Thyroid gland (tissue), 4 donors: ENCODE measurements at regions not wholly inside any gene's neighbourhood (a gene's known extent, or its start where the extent isn't known, plus 50 kb on each side); places are given as distances from the start of the nearest gene placed in this dataset.
A peak's percentile ranks its signal among the peaks of the same experiment; 100 is the strongest.

Experiments used
- DNase-seq, 2 donors: peaks; one replicate each; pipeline ENCODE4 v3.0.0-alpha.2; 2019
- H3K27ac ChIP-seq, 3 donors: fragments of 200-600 bp; sonication (generic); 1 replicate in 2 of 3; 2 replicates in 1 of 3; pipeline ENCODE4 v1.5.1; 2016 to 2019; ENCODE audit warnings: mild to moderate bottlenecking in 1 of 3, moderate library complexity in 1 of 3
- H3K27me3 ChIP-seq: fragments of 200-600 bp; sonication (generic); one replicate; pipeline ENCODE4 v1.5.1; 2019
- H3K36me3 ChIP-seq, 2 donors: fragments of 200-600 bp; sonication (generic); one replicate each; pipeline ENCODE4 v1.5.1; 2016 to 2019
- H3K4me1 ChIP-seq, 2 donors: fragments of 200-600 bp; sonication (generic); one replicate each; pipeline ENCODE4 v1.5.1; 2017 to 2019
- H3K4me3 ChIP-seq, 3 donors: fragments of 200-600 bp; sonication (generic); replicated peaks in 1 of 3; 1 replicate in 2 of 3; 2 replicates in 1 of 3; pipeline ENCODE4 v1.5.1; 2016; ENCODE audit warnings: mild to moderate bottlenecking in 1 of 3
- H3K9me3 ChIP-seq: fragments of 200-600 bp; sonication (generic); one replicate; pipeline ENCODE4 v1.5.1; 2017
- CTCF ChIP-seq, 6 experiments: fragments of 200-600 bp in 3 of 6; fragments of 450-650 bp in 3 of 6; sonication (generic) in 3 of 6; IDR thresholded peaks; one replicate each; pipeline ENCODE4 v1.5.1; 2016 to 2019; ENCODE audit warnings: antibody characterized with exemption in 6 of 6, mild to moderate bottlenecking in 2 of 6, inconsistent platforms in 1 of 6, moderate library complexity in 1 of 6
- POLR2A ChIP-seq, 2 donors: fragments of 450-650 bp; IDR thresholded peaks; one replicate each; pipeline ENCODE4 v1.6.1; 2017; ENCODE audit warnings: antibody characterized with exemption in 2 of 2, mild to moderate bottlenecking in 2 of 2, moderate library complexity in 1 of 2
- WGBS, 2 donors: methylation state at CpG; one replicate each; pipeline ENCODE4 v1.1.5; 2017; 5-methylcytosine and 5-hydroxymethylcytosine counted together
- intact Hi-C: fragments of 100-400 bp; cut with DNase I; formaldehyde crosslinking; loops from one replicate; pipeline ENCODE4 v1.15.1; 2023

- DNase-seq: no peak
- Histone ChIP-seq H3K9me3 (no peaks in the 10 kb centered on the region), H3K27me3 (no peaks in the 10 kb centered on the region), H3K36me3 (no peaks in the 10 kb centered on the region), H3K4me1 (no peaks in the 10 kb centered on the region), H3K27ac (no peak overlapping the region), H3K4me3 (no peak overlapping the region)
- no peak for TF ChIP-seq CTCF (IDR thresholded peaks at IDR 0.05)
- intact Hi-C loops: no loop called here
Measured at GRCh38 chr7:86923527-86923926, 135.9 kb downstream of the ELAPOR2 start.

- Histone ChIP-seq H3K27ac (no peak overlapping the region), H3K36me3 (no peaks in the 10 kb centered on the region), H3K4me1 (no peaks in the 10 kb centered on the region), H3K27me3 (no peaks in the 10 kb centered on the region), H3K9me3 (no peaks in the 10 kb centered on the region), H3K4me3 (no peak overlapping the region)
- intact Hi-C loops: no loop called here
- no peak for DNase-seq
- TF ChIP-seq POLR2A (IDR thresholded peaks at IDR 0.05) (no peak), CTCF (IDR thresholded peaks at IDR 0.05) (no peak)
Measured at GRCh38 chr7:86920154-86920553, 139.3 kb downstream of the ELAPOR2 start.

GRCh38 chr7:86918245-86918644 lies 141.2 kb downstream of the ELAPOR2 start:
- TF ChIP-seq CTCF (IDR thresholded peaks at IDR 0.05) (no peak), POLR2A (IDR thresholded peaks at IDR 0.05) (no peak)
- WGBS, 2 donors: 77 to 84% methylated on average over 3 of the region's 3 CpGs

GRCh38 chr7:86916277-86916825 lies 143.1 kb downstream of the ELAPOR2 start:
- no peak for DNase-seq
- no peaks in the 10 kb centered on the region for H3K27me3 ChIP-seq

More at GRCh38 chr7:86918245-86918644, 141.2 kb downstream of the ELAPOR2 start:
- no peak for DNase-seq
- no peaks in the 10 kb centered on the region for H3K4me1 ChIP-seq
- no peaks in the 10 kb centered on the region for H3K27me3 ChIP-seq
- H3K27ac ChIP-seq: no peak overlapping the region
- intact Hi-C loops: no loop called here
- no peaks in the 10 kb centered on the region for H3K9me3 ChIP-seq
- no peaks in the 10 kb centered on the region for H3K36me3 ChIP-seq
- H3K4me3 ChIP-seq: no peak overlapping the region

GRCh38 chr7:86914551-86914950 lies 144.9 kb downstream of the ELAPOR2 start:
- WGBS, 2 donors: 46 to 61% methylated on average over 1 of the region's 1 CpG
- no peaks in the 10 kb centered on the region for H3K9me3 ChIP-seq
- no peaks in the 10 kb centered on the region for H3K27me3 ChIP-seq
- H3K36me3 ChIP-seq: no peaks in the 10 kb centered on the region
- peak in 3 of 6 experiments; percentile 39 to 59 (median 41) for TF ChIP-seq CTCF (IDR thresholded peaks at IDR 0.05)
- TF ChIP-seq POLR2A (IDR thresholded peaks at IDR 0.05): no peak
- no peak overlapping the region for H3K4me3 ChIP-seq
- intact Hi-C loops: no loop called here
- no peak overlapping the region for H3K27ac ChIP-seq
- DNase-seq: no peak
- no peaks in the 10 kb centered on the region for H3K4me1 ChIP-seq

More at GRCh38 chr7:86916277-86916825, 143.1 kb downstream of the ELAPOR2 start:
- intact Hi-C loops: no loop called here
- TF ChIP-seq POLR2A (IDR thresholded peaks at IDR 0.05) (no peak), CTCF (IDR thresholded peaks at IDR 0.05) (no peak)
- Histone ChIP-seq H3K27ac (no peak overlapping the region), H3K4me1 (no peaks in the 10 kb centered on the region), H3K36me3 (no peaks in the 10 kb centered on the region), H3K4me3 (no peak overlapping the region), H3K9me3 (no peaks in the 10 kb centered on the region)
- 91 to 93% methylated on average over 1 of the region's 1 CpG for WGBS, 2 donors
